Endothelial cell of umbilical vein (primary cell): ENCODE measurements at regions not wholly inside any gene's neighbourhood (a gene's known extent, or its start where the extent isn't known, plus 50 kb on each side); places are given as distances from the start of the nearest gene placed in this dataset.

Experiments used
- BruUV-seq: library from RNA; stranded (reverse); fragments of 400-500 nt; replicated peaks from 2 replicates; lab custom pipeline; 2021; lab: Mats Ljungman, UMichigan
- CTCF ChIA-PET: fragments of 300-600, 350-600 bp; sonication (Branson Sonifier 250); formaldehyde crosslinking; loops from one replicate; lab custom pipeline; 2021; ENCODE audit warnings: antibody characterized with exemption, inconsistent platforms; lab: Charles Lee
- POLR2A ChIA-PET: fragments of 300-600, 350-600 bp; sonication (Branson Sonifier 250); formaldehyde crosslinking; loops from one replicate; lab custom pipeline; 2021; ENCODE audit warnings: antibody characterized with exemption, inconsistent platforms; lab: Charles Lee
- DNase-seq: peaks from one replicate; pipeline ENCODE4 v3.0.0-alpha.2; 2011; ENCODE audit warnings: low read depth, low spot score
- FAIRE-seq: peaks from 2 replicates; lab custom pipeline; 2011; peaks lifted over from hg19 to GRCh38; lab: Jason Lieb, UNC
- H2AFZ ChIP-seq: 2 replicates; pipeline ENCODE4 v1.6.0; 2012; ENCODE audit warnings: low read depth, low read length, control low read depth, inconsistent platforms
- H3K27ac ChIP-seq: 2 replicates; pipeline ENCODE4 v1.5.1; 2011; ENCODE audit warnings: low read depth, mild to moderate bottlenecking, control low read depth, low read length, moderate library complexity; ENCODE audit not compliant: insufficient read depth
- H3K27me3 ChIP-seq, 2 experiments: 2 replicates each; pipeline versions ENCODE4 v1.6.0 to v1.6.1; 2011; ENCODE audit warnings: low read length in 2 of 2, mixed read lengths in 1 of 2; ENCODE audit not compliant: control insufficient read depth in 2 of 2, insufficient read depth in 2 of 2
- H3K36me3 ChIP-seq, 2 experiments: 2 replicates in 1 of 2; 3 replicates in 1 of 2; pipeline ENCODE4 v1.5.1; 2011; ENCODE audit warnings: low read length in 2 of 2, mild to moderate bottlenecking in 1 of 2, moderate library complexity in 1 of 2; ENCODE audit not compliant: control insufficient read depth in 2 of 2, insufficient read depth in 2 of 2; ENCODE audit errors: extremely low read depth in 1 of 2
- H3K4me1 ChIP-seq: 3 replicates; pipeline ENCODE4 v1.5.1; 2011; ENCODE audit warnings: mild to moderate bottlenecking, low read length; ENCODE audit not compliant: control insufficient read depth, insufficient read depth; ENCODE audit errors: extremely low read depth
- H3K4me2 ChIP-seq: 2 replicates; pipeline ENCODE4 v1.6.1; 2011; ENCODE audit warnings: low read length, control low read depth, mixed read lengths; ENCODE audit not compliant: insufficient read depth
- H3K4me3 ChIP-seq, 3 experiments: fragments of 200-600 bp in 1 of 3; sonication (generic), shearing (Covaris generic) in 1 of 3; replicated peaks in 1 of 3; 2 replicates each; pipeline ENCODE4 v1.5.1; 2011 to 2016; ENCODE audit warnings: control low read depth in 3 of 3, low read length in 3 of 3, mild to moderate bottlenecking in 2 of 3, inconsistent platforms in 1 of 3, low read depth in 1 of 3, moderate library complexity in 1 of 3; ENCODE audit not compliant: insufficient read depth in 1 of 3
- H3K79me2 ChIP-seq: 2 replicates; pipeline ENCODE4 v1.6.0; 2012; ENCODE audit warnings: low read length, inconsistent platforms; ENCODE audit not compliant: control insufficient read depth, insufficient read depth
- H3K9ac ChIP-seq: replicated peaks from 2 replicates; pipeline ENCODE3; 2011; ENCODE audit warnings: low read length, control low read depth; ENCODE audit not compliant: insufficient read depth; ENCODE audit errors: extremely low read depth
- H3K9me1 ChIP-seq: replicated peaks from 3 replicates; pipeline ENCODE4 v1.6.0; 2011; ENCODE audit warnings: mild to moderate bottlenecking, low read length; ENCODE audit not compliant: control insufficient read depth, insufficient read depth; ENCODE audit errors: extremely low read depth
- H3K9me3 ChIP-seq: replicated peaks from 2 replicates; pipeline ENCODE4 v1.5.1; 2012; ENCODE audit warnings: low read length, inconsistent platforms; ENCODE audit not compliant: control insufficient read depth, insufficient read depth
- H4K20me1 ChIP-seq: replicated peaks from 2 replicates; pipeline ENCODE3; 2011; ENCODE audit warnings: mild to moderate bottlenecking, low read length; ENCODE audit not compliant: control insufficient read depth, insufficient read depth; ENCODE audit errors: extremely low read depth
- EZH2 ChIP-seq: IDR thresholded peaks from 2 replicates; pipeline ENCODE4 v1.6.1; 2012; ENCODE audit warnings: borderline replicate concordance, low read depth, mild to moderate bottlenecking, moderate library complexity, low read length, inconsistent platforms; ENCODE audit not compliant: severe bottlenecking
- FOS ChIP-seq: IDR thresholded peaks from 2 replicates; pipeline ENCODE4 v1.6.1; 2011; ENCODE audit warnings: mild to moderate bottlenecking, low read length, moderate library complexity, borderline replicate concordance; ENCODE audit not compliant: insufficient read depth
- GATA2 ChIP-seq: IDR thresholded peaks from 2 replicates; pipeline ENCODE4 v1.7.0; 2011; ENCODE audit warnings: low read depth, mild to moderate bottlenecking, moderate library complexity, mixed read lengths, low read length; ENCODE audit not compliant: insufficient read length, insufficient read depth
- JUN ChIP-seq: IDR thresholded peaks from 2 replicates; pipeline ENCODE4 v1.6.1; 2011; ENCODE audit warnings: borderline replicate concordance, low read depth; ENCODE audit not compliant: insufficient read length, insufficient read depth
- MYC ChIP-seq: IDR thresholded peaks from one replicate; pipeline ENCODE4 v1.6.1; 2011; ENCODE audit warnings: mild to moderate bottlenecking, low read depth, low read length
- POLR2A ChIP-seq: IDR thresholded peaks from 2 replicates; pipeline ENCODE4 v1.6.1; 2012; ENCODE audit warnings: low read depth, mild to moderate bottlenecking, control low read depth, low read length
- POLR2AphosphoS5 ChIP-seq: IDR thresholded peaks from 2 replicates; pipeline ENCODE4 v1.6.1; 2012; ENCODE audit warnings: low read depth, mild to moderate bottlenecking, control low read depth, low read length, moderate library complexity; ENCODE audit not compliant: insufficient read depth
- dilution Hi-C: fragments of 300-500 bp; cut with MboI; formaldehyde crosslinking; loops from one replicate; pipeline ENCODE4 v1.15.0; 2019; ENCODE audit warnings: low sequenced_read_pairs; ENCODE audit not compliant: extremely low pct_ligation_motif_present
- intact Hi-C: fragments of 100-400 bp; cut with micrococcal nuclease; formaldehyde crosslinking; loops from one replicate; pipeline ENCODE4 v1.10.0; 2022
- TF ChIP-seq, protein P1 (sequence below), 2 donors: IDR thresholded peaks; 1 replicate in 1 of 2; 2 replicates in 1 of 2; pipeline ENCODE4 v1.5.1; 2011; ENCODE audit warnings: low read length in 2 of 2, mild to moderate bottlenecking in 2 of 2, moderate library complexity in 2 of 2, control low read depth in 1 of 2, inconsistent platforms in 1 of 2, low read depth in 1 of 2; ENCODE audit not compliant: insufficient read depth in 1 of 2; ENCODE audit errors: extremely low read depth in 1 of 2
- TF ChIP-seq, protein P2 (sequence below): IDR thresholded peaks from 2 replicates; pipeline ENCODE4 v1.6.1; 2011; ENCODE audit not compliant: insufficient read depth, insufficient read length

DNA sequence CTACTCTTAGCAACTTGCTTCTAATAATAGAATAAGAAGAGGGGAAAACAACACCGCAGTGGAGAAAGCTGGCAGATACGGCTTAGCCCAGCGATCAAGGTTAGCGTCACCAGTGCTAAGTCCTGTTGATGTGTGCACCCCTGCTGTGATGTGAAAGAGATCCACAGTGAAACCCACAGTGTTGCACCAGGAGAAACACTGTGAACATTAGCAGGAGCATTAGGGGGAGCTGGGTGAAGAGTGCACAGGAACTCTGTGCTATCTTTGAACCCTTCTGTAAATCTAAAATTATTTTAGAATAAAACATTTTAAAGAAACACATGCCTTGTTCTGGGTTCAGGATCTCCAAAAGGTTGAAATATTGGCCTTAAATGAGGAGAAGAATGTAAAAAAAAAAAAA, 154.1 kb upstream of the UNC5B start:
- dilution Hi-C loops: no loop called here

DNA sequence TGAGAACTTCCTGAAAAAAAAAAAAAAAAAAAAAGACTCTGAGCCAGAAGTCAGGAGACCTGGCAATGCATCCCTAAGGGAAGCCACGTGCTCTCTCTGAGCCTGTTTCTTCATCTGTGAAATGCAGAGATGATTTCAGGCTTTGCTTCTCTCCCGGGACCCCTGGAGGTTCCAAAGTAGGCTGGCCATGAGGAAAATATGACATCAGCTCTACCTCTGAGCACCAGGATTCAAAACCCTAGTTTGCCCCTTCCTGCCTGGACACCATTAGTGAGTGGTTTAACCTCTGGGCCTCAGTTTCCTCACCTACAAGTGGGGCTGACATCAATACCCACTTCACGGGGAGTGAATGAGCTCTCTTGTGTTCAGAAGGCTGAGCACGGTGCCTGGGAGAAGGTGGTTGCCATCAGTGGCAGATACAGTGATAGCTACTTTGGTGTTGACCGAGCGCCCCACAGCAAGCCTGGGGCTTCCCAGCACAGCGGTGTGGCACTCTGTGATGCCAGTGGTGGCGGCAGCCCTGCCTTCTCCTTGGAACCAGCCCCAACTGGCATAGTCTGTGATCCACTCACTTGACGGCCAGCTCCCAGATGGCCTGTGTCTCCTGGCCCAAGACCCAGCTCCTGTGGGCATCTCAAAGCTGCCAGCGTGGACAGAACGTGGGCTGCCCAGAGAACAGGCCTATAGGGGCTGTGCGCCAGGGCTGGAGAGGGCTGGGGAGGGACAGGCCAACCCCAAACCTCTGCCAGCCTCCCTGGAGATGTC, 153.1 kb upstream of the UNC5B start:
- no peak overlapping the region for H3K4me2 ChIP-seq
- H2AFZ ChIP-seq: no peak overlapping the region
- FAIRE-seq (no peak), DNase-seq (no peak)
- dilution Hi-C loops: no loop called here
- no peaks in the 10 kb centered on the region for H3K9me3 ChIP-seq
- TF ChIP-seq, protein P1, sequence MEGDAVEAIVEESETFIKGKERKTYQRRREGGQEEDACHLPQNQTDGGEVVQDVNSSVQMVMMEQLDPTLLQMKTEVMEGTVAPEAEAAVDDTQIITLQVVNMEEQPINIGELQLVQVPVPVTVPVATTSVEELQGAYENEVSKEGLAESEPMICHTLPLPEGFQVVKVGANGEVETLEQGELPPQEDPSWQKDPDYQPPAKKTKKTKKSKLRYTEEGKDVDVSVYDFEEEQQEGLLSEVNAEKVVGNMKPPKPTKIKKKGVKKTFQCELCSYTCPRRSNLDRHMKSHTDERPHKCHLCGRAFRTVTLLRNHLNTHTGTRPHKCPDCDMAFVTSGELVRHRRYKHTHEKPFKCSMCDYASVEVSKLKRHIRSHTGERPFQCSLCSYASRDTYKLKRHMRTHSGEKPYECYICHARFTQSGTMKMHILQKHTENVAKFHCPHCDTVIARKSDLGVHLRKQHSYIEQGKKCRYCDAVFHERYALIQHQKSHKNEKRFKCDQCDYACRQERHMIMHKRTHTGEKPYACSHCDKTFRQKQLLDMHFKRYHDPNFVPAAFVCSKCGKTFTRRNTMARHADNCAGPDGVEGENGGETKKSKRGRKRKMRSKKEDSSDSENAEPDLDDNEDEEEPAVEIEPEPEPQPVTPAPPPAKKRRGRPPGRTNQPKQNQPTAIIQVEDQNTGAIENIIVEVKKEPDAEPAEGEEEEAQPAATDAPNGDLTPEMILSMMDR (IDR thresholded peaks at IDR 0.05; ENCODE audit: extremely low read depth in 1 of 2, insufficient read depth in 1 of 2, low read depth in 1 of 2, low read length in 2 of 2): no peak
- TF ChIP-seq, protein P2, sequence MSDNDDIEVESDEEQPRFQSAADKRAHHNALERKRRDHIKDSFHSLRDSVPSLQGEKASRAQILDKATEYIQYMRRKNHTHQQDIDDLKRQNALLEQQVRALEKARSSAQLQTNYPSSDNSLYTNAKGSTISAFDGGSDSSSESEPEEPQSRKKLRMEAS: no peak
- TF ChIP-seq MYC: no peak
- TF ChIP-seq JUN: no peak
- TF ChIP-seq POLR2A: no peak
- no peak for TF ChIP-seq FOS
- no peak for TF ChIP-seq POLR2AphosphoS5
- no peak for TF ChIP-seq GATA2
- TF ChIP-seq EZH2: no peak
- no peaks in the 10 kb centered on the region for H3K9me1 ChIP-seq
- intact Hi-C loops: no loop called here
- H3K4me1 ChIP-seq: no peaks in the 10 kb centered on the region
- H3K27me3 ChIP-seq: peaks cover 0 to 2% of the 10 kb centered on the region in 2 experiments
- ChIA-PET CTCF (interaction anchor here (0.8 kb wide), 1 partner anchor 156 kb away, joined by 3 read pairs; no protein-coding TSS in a partner anchor), POLR2A (no interaction called here)
- no peak overlapping the region for H3K27ac ChIP-seq
- BruUV-seq: no TSS peak
- no peaks in the 10 kb centered on the region for H3K79me2 ChIP-seq
- no peak overlapping the region for H3K4me3 ChIP-seq
- no peaks in the 10 kb centered on the region for H4K20me1 ChIP-seq
- no peak overlapping the region for H3K9ac ChIP-seq
- H3K36me3 ChIP-seq: no peaks in the 10 kb centered on the region

More for the DNA sequence above, 154.1 kb upstream of the UNC5B start:
- CTCF ChIA-PET: no interaction called here
- intact Hi-C loops: no loop called here
- Histone ChIP-seq H3K9ac (no peak overlapping the region), H2AFZ (no peak overlapping the region), H3K9me1 (no peaks in the 10 kb centered on the region), H3K27me3 (peaks cover 0 to 2% of the 10 kb centered on the region in 2 experiments), H3K4me1 (no peaks in the 10 kb centered on the region), H3K4me3 (no peak overlapping the region), H4K20me1 (no peaks in the 10 kb centered on the region), H3K4me2 (no peak overlapping the region), H3K9me3 (no peaks in the 10 kb centered on the region), H3K79me2 (no peaks in the 10 kb centered on the region), H3K27ac (no peak overlapping the region), H3K36me3 (no peaks in the 10 kb centered on the region)
- no peak for FAIRE-seq
- BruUV-seq: no TSS peak
- no peak for DNase-seq
- TF ChIP-seq JUN: no peak
- no peak for TF ChIP-seq POLR2A
- TF ChIP-seq, protein P1 (IDR thresholded peaks at IDR 0.05; ENCODE audit: extremely low read depth in 1 of 2, insufficient read depth in 1 of 2, low read depth in 1 of 2, low read length in 2 of 2): no peak
- TF ChIP-seq POLR2AphosphoS5: no peak
- POLR2A ChIA-PET: no interaction called here
